GM10266 (cell line): ENCODE measurements at regions not wholly inside any gene's neighbourhood (a gene's known extent, or its start where the extent isn't known, plus 50 kb on each side); places are given as distances from the start of the nearest gene placed in this dataset.

ENCODE experiments used
- DNase-seq: peaks from one replicate; pipeline ENCODE4 v3.0.0; 2012; ENCODE audit errors: extremely low spot score
- CTCF ChIP-seq: IDR thresholded peaks from 2 replicates; pipeline ENCODE4 v1.5.1; 2012; ENCODE audit warnings: mild to moderate bottlenecking, low read depth; ENCODE audit not compliant: control insufficient read depth, insufficient read depth; ENCODE audit errors: missing control alignments

DNA sequence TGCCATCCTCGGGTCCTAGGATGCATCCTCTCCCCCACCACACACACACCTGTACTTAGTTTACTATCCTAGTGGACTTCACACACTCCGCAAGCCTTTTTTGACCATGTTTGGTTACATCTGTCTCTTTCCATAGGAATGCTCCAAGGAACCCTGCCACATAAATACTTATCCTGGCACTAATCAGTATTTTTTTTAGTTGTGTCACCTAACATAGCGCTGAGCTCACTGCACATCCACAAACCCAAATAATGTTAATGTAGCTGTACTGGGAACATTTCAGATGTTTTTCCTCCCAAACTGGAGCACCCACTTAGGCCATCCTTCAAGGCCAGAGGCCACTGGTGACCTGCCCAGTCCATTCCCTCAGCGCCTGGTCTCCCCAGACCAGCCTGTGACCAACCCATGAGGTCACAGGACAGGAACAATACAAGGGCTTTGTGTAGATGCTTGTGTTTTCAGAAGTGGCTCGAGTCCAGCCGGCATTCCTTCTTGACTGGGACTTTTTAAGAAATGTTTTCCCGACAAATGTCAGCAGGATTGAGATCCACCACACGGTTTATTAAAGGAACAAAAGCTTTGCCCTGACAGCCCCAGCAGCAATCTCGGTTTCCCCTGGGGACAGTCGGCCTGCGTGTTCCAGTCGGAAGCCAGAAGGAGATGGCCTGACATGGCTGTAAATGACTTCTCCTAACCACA is 181.4 kb downstream of the JCAD start:
- TF ChIP-seq CTCF = no peak
- DNase-seq = no peak

DNA sequence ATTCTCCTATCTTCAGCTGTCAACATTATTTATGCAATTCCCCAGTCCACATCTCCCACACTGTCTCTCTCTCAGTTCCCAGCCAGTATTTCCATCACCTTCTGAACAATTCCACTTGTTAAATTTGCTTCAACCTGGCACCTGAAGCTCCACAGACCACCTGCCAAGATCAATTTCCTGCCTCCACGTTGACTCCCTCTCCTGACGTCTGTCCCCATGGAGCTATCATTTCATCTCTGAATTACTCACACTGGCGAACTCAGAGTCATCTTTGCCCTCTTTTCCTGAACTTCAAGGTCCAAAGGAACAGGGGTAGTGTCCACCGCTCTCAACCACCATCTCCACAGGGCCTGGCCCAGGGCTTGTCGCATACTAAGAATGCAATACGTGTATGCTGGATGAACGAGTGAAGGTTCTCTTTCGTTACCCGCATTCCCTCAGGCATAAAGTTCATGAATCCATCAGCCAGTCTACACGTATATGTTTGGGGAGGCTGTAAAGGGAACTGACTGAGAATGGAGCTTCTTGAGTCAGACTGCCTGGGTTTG is 183.3 kb downstream of the JCAD start:
- no peak for TF ChIP-seq CTCF
- DNase-seq = no peak

GRCh38 chr10:29874606-29875269 is 184.6 kb downstream of the JCAD start:
- DNase-seq = no peak
- no peak for TF ChIP-seq CTCF

GRCh38 chr10:29873941-29874484 is 185.4 kb downstream of the JCAD start:
- DNase-seq = no peak

DNA sequence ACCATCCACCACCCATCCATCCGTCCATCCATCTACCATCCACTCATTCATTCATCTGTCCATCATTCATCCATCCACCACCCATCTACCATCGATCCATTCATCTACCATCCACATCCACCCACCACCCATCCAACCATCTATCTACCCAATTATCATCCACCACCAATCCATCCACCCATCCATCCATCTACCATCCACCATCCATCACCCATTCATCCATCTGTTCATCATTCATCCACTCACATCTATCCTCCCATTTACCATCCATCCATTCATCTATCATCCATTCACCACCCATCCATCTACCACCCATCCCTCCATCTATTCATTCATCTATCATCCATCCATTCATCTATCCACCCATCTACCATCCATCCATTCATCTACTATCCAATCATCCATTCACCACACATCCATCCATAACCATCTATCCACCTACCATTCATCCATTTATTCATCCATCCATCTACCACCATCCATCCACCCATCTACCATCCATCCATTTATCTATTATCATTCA is 188.8 kb downstream of the JCAD start:
- TF ChIP-seq CTCF = no peak
- no peak for DNase-seq

More at GRCh38 chr10:29873941-29874484, 185.4 kb downstream of the JCAD start:
- TF ChIP-seq CTCF = no peak

GRCh38 chr10:29869593-29869992 is 189.8 kb downstream of the JCAD start:
- TF ChIP-seq CTCF = no peak
- DNase-seq = no peak
